Endothelial cell of umbilical vein (primary cell): ENCODE measurements at regions not wholly inside any gene's neighbourhood (a gene's known extent, or its start where the extent isn't known, plus 50 kb on each side); places are given as distances from the start of the nearest gene placed in this dataset.

Experiments
- BruUV-seq: library from RNA; stranded (reverse); fragments of 400-500 nt; replicated peaks from 2 replicates; lab custom pipeline; 2021; lab: Mats Ljungman, UMichigan
- CTCF ChIA-PET: fragments of 300-600, 350-600 bp; sonication (Branson Sonifier 250); formaldehyde crosslinking; loops from one replicate; lab custom pipeline; 2021; ENCODE audit warnings: antibody characterized with exemption, inconsistent platforms; lab: Charles Lee
- POLR2A ChIA-PET: fragments of 300-600, 350-600 bp; sonication (Branson Sonifier 250); formaldehyde crosslinking; loops from one replicate; lab custom pipeline; 2021; ENCODE audit warnings: antibody characterized with exemption, inconsistent platforms; lab: Charles Lee
- DNase-seq: peaks from one replicate; pipeline ENCODE4 v3.0.0-alpha.2; 2011; ENCODE audit warnings: low read depth, low spot score
- FAIRE-seq: peaks from 2 replicates; lab custom pipeline; 2011; peaks lifted over from hg19 to GRCh38; lab: Jason Lieb, UNC
- H2AFZ ChIP-seq: 2 replicates; pipeline ENCODE4 v1.6.0; 2012; ENCODE audit warnings: low read depth, low read length, control low read depth, inconsistent platforms
- H3K27ac ChIP-seq: 2 replicates; pipeline ENCODE4 v1.5.1; 2011; ENCODE audit warnings: low read depth, mild to moderate bottlenecking, control low read depth, low read length, moderate library complexity; ENCODE audit not compliant: insufficient read depth
- H3K27me3 ChIP-seq, 2 experiments: 2 replicates each; pipeline versions ENCODE4 v1.6.0 to v1.6.1; 2011; ENCODE audit warnings: low read length in 2 of 2, mixed read lengths in 1 of 2; ENCODE audit not compliant: control insufficient read depth in 2 of 2, insufficient read depth in 2 of 2
- H3K36me3 ChIP-seq, 2 experiments: 2 replicates in 1 of 2; 3 replicates in 1 of 2; pipeline ENCODE4 v1.5.1; 2011; ENCODE audit warnings: low read length in 2 of 2, mild to moderate bottlenecking in 1 of 2, moderate library complexity in 1 of 2; ENCODE audit not compliant: control insufficient read depth in 2 of 2, insufficient read depth in 2 of 2; ENCODE audit errors: extremely low read depth in 1 of 2
- H3K4me1 ChIP-seq: 3 replicates; pipeline ENCODE4 v1.5.1; 2011; ENCODE audit warnings: mild to moderate bottlenecking, low read length; ENCODE audit not compliant: control insufficient read depth, insufficient read depth; ENCODE audit errors: extremely low read depth
- H3K4me2 ChIP-seq: 2 replicates; pipeline ENCODE4 v1.6.1; 2011; ENCODE audit warnings: low read length, control low read depth, mixed read lengths; ENCODE audit not compliant: insufficient read depth
- H3K4me3 ChIP-seq, 3 experiments: fragments of 200-600 bp in 1 of 3; sonication (generic), shearing (Covaris generic) in 1 of 3; replicated peaks in 1 of 3; 2 replicates each; pipeline ENCODE4 v1.5.1; 2011 to 2016; ENCODE audit warnings: control low read depth in 3 of 3, low read length in 3 of 3, mild to moderate bottlenecking in 2 of 3, inconsistent platforms in 1 of 3, low read depth in 1 of 3, moderate library complexity in 1 of 3; ENCODE audit not compliant: insufficient read depth in 1 of 3
- H3K79me2 ChIP-seq: 2 replicates; pipeline ENCODE4 v1.6.0; 2012; ENCODE audit warnings: low read length, inconsistent platforms; ENCODE audit not compliant: control insufficient read depth, insufficient read depth
- H3K9ac ChIP-seq: replicated peaks from 2 replicates; pipeline ENCODE3; 2011; ENCODE audit warnings: low read length, control low read depth; ENCODE audit not compliant: insufficient read depth; ENCODE audit errors: extremely low read depth
- H3K9me1 ChIP-seq: replicated peaks from 3 replicates; pipeline ENCODE4 v1.6.0; 2011; ENCODE audit warnings: mild to moderate bottlenecking, low read length; ENCODE audit not compliant: control insufficient read depth, insufficient read depth; ENCODE audit errors: extremely low read depth
- H3K9me3 ChIP-seq: replicated peaks from 2 replicates; pipeline ENCODE4 v1.5.1; 2012; ENCODE audit warnings: low read length, inconsistent platforms; ENCODE audit not compliant: control insufficient read depth, insufficient read depth
- H4K20me1 ChIP-seq: replicated peaks from 2 replicates; pipeline ENCODE3; 2011; ENCODE audit warnings: mild to moderate bottlenecking, low read length; ENCODE audit not compliant: control insufficient read depth, insufficient read depth; ENCODE audit errors: extremely low read depth
- CTCF ChIP-seq, 2 donors: IDR thresholded peaks; 1 replicate in 1 of 2; 2 replicates in 1 of 2; pipeline ENCODE4 v1.5.1; 2011; ENCODE audit warnings: low read length in 2 of 2, mild to moderate bottlenecking in 2 of 2, moderate library complexity in 2 of 2, control low read depth in 1 of 2, inconsistent platforms in 1 of 2, low read depth in 1 of 2; ENCODE audit not compliant: insufficient read depth in 1 of 2; ENCODE audit errors: extremely low read depth in 1 of 2
- EZH2 ChIP-seq: IDR thresholded peaks from 2 replicates; pipeline ENCODE4 v1.6.1; 2012; ENCODE audit warnings: borderline replicate concordance, low read depth, mild to moderate bottlenecking, moderate library complexity, low read length, inconsistent platforms; ENCODE audit not compliant: severe bottlenecking
- FOS ChIP-seq: IDR thresholded peaks from 2 replicates; pipeline ENCODE4 v1.6.1; 2011; ENCODE audit warnings: mild to moderate bottlenecking, low read length, moderate library complexity, borderline replicate concordance; ENCODE audit not compliant: insufficient read depth
- GATA2 ChIP-seq: IDR thresholded peaks from 2 replicates; pipeline ENCODE4 v1.7.0; 2011; ENCODE audit warnings: low read depth, mild to moderate bottlenecking, moderate library complexity, mixed read lengths, low read length; ENCODE audit not compliant: insufficient read length, insufficient read depth
- JUN ChIP-seq: IDR thresholded peaks from 2 replicates; pipeline ENCODE4 v1.6.1; 2011; ENCODE audit warnings: borderline replicate concordance, low read depth; ENCODE audit not compliant: insufficient read length, insufficient read depth
- MAX ChIP-seq: IDR thresholded peaks from 2 replicates; pipeline ENCODE4 v1.6.1; 2011; ENCODE audit not compliant: insufficient read depth, insufficient read length
- MYC ChIP-seq: IDR thresholded peaks from one replicate; pipeline ENCODE4 v1.6.1; 2011; ENCODE audit warnings: mild to moderate bottlenecking, low read depth, low read length
- POLR2A ChIP-seq: IDR thresholded peaks from 2 replicates; pipeline ENCODE4 v1.6.1; 2012; ENCODE audit warnings: low read depth, mild to moderate bottlenecking, control low read depth, low read length
- POLR2AphosphoS5 ChIP-seq: IDR thresholded peaks from 2 replicates; pipeline ENCODE4 v1.6.1; 2012; ENCODE audit warnings: low read depth, mild to moderate bottlenecking, control low read depth, low read length, moderate library complexity; ENCODE audit not compliant: insufficient read depth
- dilution Hi-C: fragments of 300-500 bp; cut with MboI; formaldehyde crosslinking; loops from one replicate; pipeline ENCODE4 v1.15.0; 2019; ENCODE audit warnings: low sequenced_read_pairs; ENCODE audit not compliant: extremely low pct_ligation_motif_present
- intact Hi-C: fragments of 100-400 bp; cut with micrococcal nuclease; formaldehyde crosslinking; loops from one replicate; pipeline ENCODE4 v1.10.0; 2022

GRCh38 chr6:158907931-158908330, 88.8 kb upstream of the EZR start:
- DNase-seq (no peak), FAIRE-seq (no peak)
- intact Hi-C loops: no loop called here
- no peak for TF ChIP-seq MYC
- no peak for TF ChIP-seq MAX
- TF ChIP-seq CTCF (IDR thresholded peaks at IDR 0.05; ENCODE audit: extremely low read depth in 1 of 2, insufficient read depth in 1 of 2, low read depth in 1 of 2, low read length in 2 of 2): no peak
- TF ChIP-seq JUN: no peak
- TF ChIP-seq EZH2: no peak
- no peak for TF ChIP-seq POLR2A
- TF ChIP-seq GATA2: no peak
- no peak for TF ChIP-seq POLR2AphosphoS5
- no peak for TF ChIP-seq FOS
- H3K4me2 ChIP-seq: no peak overlapping the region
- H3K79me2 ChIP-seq: no peaks in the 10 kb centered on the region
- BruUV-seq: no TSS peak
- H2AFZ ChIP-seq: no peak overlapping the region
- no peaks in the 10 kb centered on the region for H4K20me1 ChIP-seq
- H3K9ac ChIP-seq: no peak overlapping the region
- H3K27ac ChIP-seq: no peak overlapping the region
- ChIA-PET POLR2A (no interaction called here), CTCF (interaction anchor here (1.3 kb wide), 1 partner anchor 14 kb away, joined by 5 read pairs; no protein-coding TSS in a partner anchor)
- peaks cover 0 to 8% of the 10 kb centered on the region in 2 experiments for H3K27me3 ChIP-seq
- H3K9me3 ChIP-seq: no peaks in the 10 kb centered on the region
- no peaks in the 10 kb centered on the region for H3K4me1 ChIP-seq
- no peaks in the 10 kb centered on the region for H3K9me1 ChIP-seq
- H3K36me3 ChIP-seq: no peaks in the 10 kb centered on the region
- H3K4me3 ChIP-seq: no peak overlapping the region
- dilution Hi-C loops: no loop called here
